ENCODE measurements at regions not wholly inside any gene's neighbourhood (a gene's known extent, or its start where the extent isn't known, plus 50 kb on each side); places are given as distances from the start of the nearest gene placed in this dataset.

DNA sequence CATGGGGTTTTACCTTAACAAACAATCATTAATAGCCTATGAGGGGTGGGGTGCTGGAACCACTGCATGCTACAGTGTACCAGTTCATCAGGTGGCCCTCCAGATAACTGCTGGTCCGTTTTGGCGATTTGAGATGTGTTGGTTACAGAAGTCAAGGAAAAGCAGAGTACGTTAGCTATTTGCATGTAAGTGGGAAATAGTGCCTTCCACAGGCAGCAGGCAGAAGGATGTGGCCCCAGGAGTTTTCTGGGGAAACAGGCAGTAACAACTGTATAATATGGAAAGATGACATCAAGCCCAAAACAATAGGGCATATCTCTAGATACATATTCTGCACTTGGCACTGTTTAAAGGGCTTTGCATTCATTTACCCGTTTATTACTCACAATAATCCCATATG is 245.7 kb downstream of the COL4A1 start:
- DNase-seq (ENCODE audit: low read depth) = no peak
- H3K4me3 ChIP-seq (ENCODE audit: low read depth, low read length) = no peak overlapping the region
- TF ChIP-seq, protein P1, sequence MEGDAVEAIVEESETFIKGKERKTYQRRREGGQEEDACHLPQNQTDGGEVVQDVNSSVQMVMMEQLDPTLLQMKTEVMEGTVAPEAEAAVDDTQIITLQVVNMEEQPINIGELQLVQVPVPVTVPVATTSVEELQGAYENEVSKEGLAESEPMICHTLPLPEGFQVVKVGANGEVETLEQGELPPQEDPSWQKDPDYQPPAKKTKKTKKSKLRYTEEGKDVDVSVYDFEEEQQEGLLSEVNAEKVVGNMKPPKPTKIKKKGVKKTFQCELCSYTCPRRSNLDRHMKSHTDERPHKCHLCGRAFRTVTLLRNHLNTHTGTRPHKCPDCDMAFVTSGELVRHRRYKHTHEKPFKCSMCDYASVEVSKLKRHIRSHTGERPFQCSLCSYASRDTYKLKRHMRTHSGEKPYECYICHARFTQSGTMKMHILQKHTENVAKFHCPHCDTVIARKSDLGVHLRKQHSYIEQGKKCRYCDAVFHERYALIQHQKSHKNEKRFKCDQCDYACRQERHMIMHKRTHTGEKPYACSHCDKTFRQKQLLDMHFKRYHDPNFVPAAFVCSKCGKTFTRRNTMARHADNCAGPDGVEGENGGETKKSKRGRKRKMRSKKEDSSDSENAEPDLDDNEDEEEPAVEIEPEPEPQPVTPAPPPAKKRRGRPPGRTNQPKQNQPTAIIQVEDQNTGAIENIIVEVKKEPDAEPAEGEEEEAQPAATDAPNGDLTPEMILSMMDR (conservative IDR thresholded peaks at IDR 0.05; ENCODE audit: low read depth, low read length) = no peak

- no peak overlapping the region for H3K4me3 ChIP-seq (ENCODE audit: low read depth, low read length)
- TF ChIP-seq, protein P1 (conservative IDR thresholded peaks at IDR 0.05; ENCODE audit: low read depth, low read length) = no peak
- DNase-seq (ENCODE audit: low read depth) = no peak
Observed at GRCh38 chr13:110057052-110057451, 249.9 kb downstream of the COL4A1 start.

DNA sequence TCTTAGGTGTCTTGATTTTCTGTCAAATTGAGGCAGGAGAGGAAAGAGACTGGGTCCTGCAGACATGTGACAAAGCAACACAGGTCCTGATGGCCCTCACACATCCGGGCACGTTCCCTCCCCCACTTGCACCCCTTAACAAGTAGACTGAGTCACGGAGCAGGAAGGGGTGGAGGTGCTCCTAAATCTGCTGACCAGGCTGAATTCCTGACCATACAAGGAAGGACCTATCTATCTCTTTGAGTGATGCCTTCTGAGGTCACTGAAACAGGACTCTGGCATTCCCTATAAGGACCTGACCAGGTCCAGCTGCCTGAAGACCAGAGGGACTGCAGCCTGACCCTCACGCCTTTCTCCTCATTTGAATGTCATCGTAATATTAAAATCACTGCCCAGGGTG is 250.3 kb downstream of the COL4A1 start:
- no peak for DNase-seq (ENCODE audit: low read depth)
- TF ChIP-seq, protein P1 (conservative IDR thresholded peaks at IDR 0.05; ENCODE audit: low read depth, low read length) = no peak
- no peak overlapping the region for H3K4me3 ChIP-seq (ENCODE audit: low read depth, low read length)

GRCh38 chr13:110055089-110055488 is 251.9 kb downstream of the COL4A1 start:
- H3K4me3 ChIP-seq (ENCODE audit: low read depth, low read length) = no peak overlapping the region
- DNase-seq (ENCODE audit: low read depth) = peak; percentile 83
- TF ChIP-seq, protein P1 (conservative IDR thresholded peaks at IDR 0.05; ENCODE audit: low read depth, low read length) = no peak

GRCh38 chr13:110054041-110054440 is 252.9 kb downstream of the COL4A1 start:
- no peak for DNase-seq (ENCODE audit: low read depth)
- H3K4me3 ChIP-seq (ENCODE audit: low read depth, low read length) = no peak overlapping the region
- TF ChIP-seq, protein P1 (conservative IDR thresholded peaks at IDR 0.05; ENCODE audit: low read depth, low read length) = no peak

DNA sequence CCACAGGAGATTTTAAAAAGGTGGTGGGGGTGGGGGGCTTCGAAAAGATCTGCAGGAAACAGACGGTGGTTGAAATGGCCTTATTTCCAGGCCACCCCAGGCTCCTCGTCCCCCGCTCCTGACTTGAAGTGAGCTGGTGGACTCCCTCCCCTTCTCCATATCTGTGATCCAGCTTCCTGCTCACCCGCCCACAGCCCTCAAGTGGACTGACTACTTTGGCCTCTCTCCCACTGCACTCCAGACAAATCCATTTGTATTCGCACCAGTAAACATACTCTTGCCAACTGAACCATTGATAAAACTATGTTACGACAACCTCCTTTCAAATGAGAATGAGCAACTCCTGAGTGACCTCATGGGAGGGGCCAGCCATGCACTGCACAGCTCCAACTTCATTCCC is 259.5 kb downstream of the COL4A1 start:
- TF ChIP-seq, protein P1 (conservative IDR thresholded peaks at IDR 0.05; ENCODE audit: low read depth, low read length) = no peak
- DNase-seq (ENCODE audit: low read depth) = peak; percentile 87

DNA sequence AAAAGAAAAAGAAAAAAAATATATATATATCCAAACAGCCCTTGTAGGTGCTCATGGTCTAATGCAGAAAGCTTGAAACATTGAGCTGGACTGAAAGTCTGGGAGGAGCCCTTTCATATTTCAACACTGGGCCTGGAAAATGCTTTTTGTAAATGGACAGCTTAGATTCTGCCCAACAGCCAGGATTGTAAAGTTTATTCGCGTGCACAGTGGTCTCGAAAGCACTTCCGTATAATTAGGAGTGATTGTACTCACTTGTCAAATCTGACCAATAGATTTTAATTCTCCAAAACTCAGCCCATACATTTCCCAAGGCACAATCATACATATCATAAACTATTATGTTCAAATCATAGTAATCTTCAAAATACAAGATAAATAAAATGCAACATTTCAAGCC is 260.1 kb downstream of the COL4A1 start:
- TF ChIP-seq, protein P1 (conservative IDR thresholded peaks at IDR 0.05; ENCODE audit: low read depth, low read length) = no peak
- H3K4me3 ChIP-seq (ENCODE audit: low read depth, low read length) = no peak overlapping the region
- DNase-seq (ENCODE audit: low read depth) = no peak

More for the DNA sequence above, 259.5 kb downstream of the COL4A1 start:
- H3K4me3 ChIP-seq (ENCODE audit: low read depth, low read length) = no peak overlapping the region
